WTC11 (cell line): ENCODE measurements at regions not wholly inside any gene's neighbourhood (a gene's known extent, or its start where the extent isn't known, plus 50 kb on each side); places are given as distances from the start of the nearest gene placed in this dataset.

ENCODE experiments used
- ATAC-seq: fragments of 200-7000 bp; cut with Tn5 transposase; 2 replicates; pipeline ENCODE4 v1.10.0; 2021; ENCODE audit warnings: mild to moderate bottlenecking, moderate library complexity
- CTCF ChIA-PET: fragments of 300-600 bp; sonication (Branson Sonifier 250); formaldehyde crosslinking; loops from one replicate; lab custom pipeline; 2021; ENCODE audit warnings: antibody characterized with exemption; lab: Charles Lee
- POLR2A ChIA-PET: fragments of 350-600 bp; sonication (Branson Sonifier 250); formaldehyde crosslinking; loops from one replicate; lab custom pipeline; 2021; ENCODE audit warnings: antibody characterized with exemption; lab: Charles Lee
- DNase-seq: peaks from one replicate; pipeline ENCODE4 v3.0.0; 2021; ENCODE audit warnings: low spot score
- H3K27ac Mint-ChIP-seq: 2 replicates; pipeline ENCODE4 v1.8.0; 2021; ENCODE audit warnings: mixed read lengths
- H3K27me3 Mint-ChIP-seq: 2 replicates; pipeline ENCODE4 v1.8.0; 2021; ENCODE audit warnings: low read depth, mild to moderate bottlenecking, moderate library complexity, mixed read lengths
- H3K36me3 Mint-ChIP-seq: 2 replicates; pipeline ENCODE4 v1.8.0; 2021; ENCODE audit warnings: mixed read lengths
- H3K4me1 Mint-ChIP-seq: 2 replicates; pipeline ENCODE4 v1.8.0; 2022; ENCODE audit warnings: mixed read lengths
- H3K4me3 Mint-ChIP-seq: 2 replicates; pipeline ENCODE4 v1.8.0; 2021; ENCODE audit warnings: mild to moderate bottlenecking, moderate library complexity, mixed read lengths
- H3K9me3 Mint-ChIP-seq: 2 replicates; pipeline ENCODE4 v1.8.0; 2021; ENCODE audit warnings: mixed read lengths
- ETV6 ChIP-seq: sonication (generic); formaldehyde crosslinking; IDR thresholded peaks from 2 replicates; pipeline ENCODE4 v1.8.1; 2022; ENCODE audit warnings: mild to moderate bottlenecking, missing genetic modification reagents
- FOXJ3 ChIP-seq: sonication (generic); formaldehyde crosslinking; IDR thresholded peaks from 2 replicates; pipeline ENCODE4 v1.9.0; 2021; ENCODE audit warnings: missing genetic modification reagents, mild to moderate bottlenecking, borderline replicate concordance
- FOXP1 ChIP-seq: sonication (generic); formaldehyde crosslinking; IDR thresholded peaks from 2 replicates; pipeline ENCODE4 v1.8.0; 2022; ENCODE audit warnings: missing genetic modification reagents, mild to moderate bottlenecking, moderate library complexity, borderline replicate concordance
- GTF2I ChIP-seq: fragments of 250-450 bp; sonication (Bioruptor Pico); conservative IDR thresholded peaks from 2 replicates; pipeline ENCODE4 v1.4.0; 2021; ENCODE audit warnings: mild to moderate bottlenecking
- JUN ChIP-seq: sonication (generic); formaldehyde crosslinking; IDR thresholded peaks from 2 replicates; pipeline ENCODE4 v1.8.0; 2023; ENCODE audit warnings: mild to moderate bottlenecking, missing genetic modification reagents
- KAT7 ChIP-seq: sonication (generic); formaldehyde crosslinking; IDR thresholded peaks from 2 replicates; pipeline ENCODE4 v1.8.1; 2023; ENCODE audit warnings: missing genetic modification reagents, mild to moderate bottlenecking, borderline replicate concordance
- TEAD4 ChIP-seq: sonication (generic); formaldehyde crosslinking; IDR thresholded peaks from 2 replicates; pipeline ENCODE4 v1.8.0; 2022; ENCODE audit warnings: mild to moderate bottlenecking, missing genetic modification reagents
- TP53 ChIP-seq: sonication (generic); formaldehyde crosslinking; IDR thresholded peaks from 2 replicates; pipeline ENCODE4 v1.8.1; 2023; ENCODE audit warnings: mild to moderate bottlenecking, missing genetic modification reagents
- ZBTB21 ChIP-seq: sonication (generic); formaldehyde crosslinking; IDR thresholded peaks from 2 replicates; pipeline ENCODE4 v1.8.1; 2023; ENCODE audit warnings: mild to moderate bottlenecking, missing genetic modification reagents, borderline replicate concordance
- ZNF138 ChIP-seq: sonication (generic); formaldehyde crosslinking; conservative IDR thresholded peaks from 2 replicates; pipeline ENCODE4 v1.8.1; 2022; ENCODE audit warnings: mild to moderate bottlenecking, moderate library complexity, missing genetic modification reagents
- ZNF232 ChIP-seq: sonication (generic); formaldehyde crosslinking; IDR thresholded peaks from 2 replicates; pipeline ENCODE4 v1.8.0; 2022; ENCODE audit warnings: mild to moderate bottlenecking, missing genetic modification reagents
- ZNF671 ChIP-seq: fragments of 250-450 bp; sonication (Bioruptor Pico); IDR thresholded peaks from 2 replicates; pipeline ENCODE4 v1.8.0; 2021; ENCODE audit warnings: mild to moderate bottlenecking
- TF ChIP-seq, protein P1 (sequence below): sonication (generic); formaldehyde crosslinking; IDR thresholded peaks from 2 replicates; pipeline ENCODE4 v1.8.1; 2022; ENCODE audit warnings: mild to moderate bottlenecking, missing genetic modification reagents, moderate library complexity, borderline replicate concordance
- TF ChIP-seq, protein P2 (sequence below): fragments of 250-450 bp; sonication (Bioruptor Pico); conservative IDR thresholded peaks from 2 replicates; pipeline ENCODE4 v1.9.0; 2021; ENCODE audit warnings: mild to moderate bottlenecking
- TF ChIP-seq, protein P3 (sequence below): sonication (generic); formaldehyde crosslinking; conservative IDR thresholded peaks from 2 replicates; pipeline ENCODE4 v1.8.1; 2022; ENCODE audit warnings: mild to moderate bottlenecking, missing genetic modification reagents
- TF ChIP-seq, protein P4 (sequence below): sonication (generic); formaldehyde crosslinking; IDR thresholded peaks from 2 replicates; pipeline ENCODE4 v1.8.0; 2023; ENCODE audit warnings: missing genetic modification reagents
- TF ChIP-seq, protein P5 (sequence below): sonication (generic); formaldehyde crosslinking; IDR thresholded peaks from 2 replicates; pipeline ENCODE4 v1.8.1; 2022; ENCODE audit warnings: mild to moderate bottlenecking, moderate library complexity, missing genetic modification reagents
- TF ChIP-seq, protein P6 (sequence below): fragments of 250-450 bp; sonication (Bioruptor Pico); IDR thresholded peaks from 2 replicates; pipeline ENCODE4 v1.9.0; 2021; ENCODE audit warnings: moderate library complexity, mild to moderate bottlenecking, inconsistent platforms, borderline replicate concordance
- TF ChIP-seq, protein P7 (sequence below): sonication (generic); formaldehyde crosslinking; IDR thresholded peaks from 2 replicates; pipeline ENCODE4 v1.8.1; 2023; ENCODE audit warnings: mild to moderate bottlenecking, missing genetic modification reagents, moderate library complexity
- TF ChIP-seq, protein P8 (sequence below): fragments of 200-600 bp; IDR thresholded peaks from 2 replicates; pipeline ENCODE4 v1.8.0; 2022; ENCODE audit warnings: antibody characterized with exemption
- TF ChIP-seq, protein P9 (sequence below): fragments of 250-450 bp; sonication (Bioruptor Pico); IDR thresholded peaks from 2 replicates; pipeline ENCODE4 v1.9.0; 2021; ENCODE audit warnings: mild to moderate bottlenecking
- TF ChIP-seq, protein P10 (sequence below): sonication (generic); formaldehyde crosslinking; IDR thresholded peaks from 2 replicates; pipeline ENCODE4 v1.8.0; 2023; ENCODE audit warnings: mild to moderate bottlenecking, missing genetic modification reagents

DNA sequence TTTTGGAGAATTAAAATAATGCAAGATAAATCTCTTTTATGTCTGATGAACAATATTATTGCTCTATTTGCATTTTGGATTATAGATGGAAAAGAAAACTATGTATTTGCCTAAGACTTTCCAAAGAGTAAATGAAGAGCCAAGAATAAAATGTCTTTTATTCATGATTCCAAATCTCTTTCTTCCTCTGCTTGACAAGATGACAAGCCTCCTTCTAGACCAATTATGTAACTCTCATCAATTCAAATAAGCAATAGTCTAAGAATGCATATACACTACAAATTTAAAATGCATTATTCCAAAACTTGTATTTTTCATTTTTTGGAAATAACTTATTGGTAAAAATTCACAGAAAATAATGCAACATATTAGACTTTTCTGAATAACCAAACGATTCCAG, 377.3 kb downstream of the GASK1B start:
- Mint-ChIP-seq H3K36me3 (no peaks in the 10 kb centered on the region), H3K9me3 (no peaks in the 10 kb centered on the region), H3K4me3 (no peak overlapping the region), H3K4me1 (peaks cover 19% of the 10 kb centered on the region), H3K27me3 (no peaks in the 10 kb centered on the region), H3K27ac (no peak overlapping the region)
- POLR2A ChIA-PET = no interaction called here
- CTCF ChIA-PET = no interaction called here
- ATAC-seq = no peak
- no peak for DNase-seq
- TF ChIP-seq GTF2I (CRISPR knock-in tag) (no peak), ZNF138 (no peak), ZNF232 (CRISPR knock-in tag) (no peak), ETV6 (CRISPR knock-in tag) (no peak), JUN (CRISPR knock-in tag) (no peak), ZNF671 (CRISPR knock-in tag) (no peak), ZBTB21 (CRISPR knock-in tag) (no peak), KAT7 (CRISPR knock-in tag) (no peak)
- TF ChIP-seq, protein P1, sequence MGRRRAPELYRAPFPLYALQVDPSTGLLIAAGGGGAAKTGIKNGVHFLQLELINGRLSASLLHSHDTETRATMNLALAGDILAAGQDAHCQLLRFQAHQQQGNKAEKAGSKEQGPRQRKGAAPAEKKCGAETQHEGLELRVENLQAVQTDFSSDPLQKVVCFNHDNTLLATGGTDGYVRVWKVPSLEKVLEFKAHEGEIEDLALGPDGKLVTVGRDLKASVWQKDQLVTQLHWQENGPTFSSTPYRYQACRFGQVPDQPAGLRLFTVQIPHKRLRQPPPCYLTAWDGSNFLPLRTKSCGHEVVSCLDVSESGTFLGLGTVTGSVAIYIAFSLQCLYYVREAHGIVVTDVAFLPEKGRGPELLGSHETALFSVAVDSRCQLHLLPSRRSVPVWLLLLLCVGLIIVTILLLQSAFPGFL (CRISPR knock-in tag) = no peak
- TF ChIP-seq, all 79 proteins: peak for 0

DNA sequence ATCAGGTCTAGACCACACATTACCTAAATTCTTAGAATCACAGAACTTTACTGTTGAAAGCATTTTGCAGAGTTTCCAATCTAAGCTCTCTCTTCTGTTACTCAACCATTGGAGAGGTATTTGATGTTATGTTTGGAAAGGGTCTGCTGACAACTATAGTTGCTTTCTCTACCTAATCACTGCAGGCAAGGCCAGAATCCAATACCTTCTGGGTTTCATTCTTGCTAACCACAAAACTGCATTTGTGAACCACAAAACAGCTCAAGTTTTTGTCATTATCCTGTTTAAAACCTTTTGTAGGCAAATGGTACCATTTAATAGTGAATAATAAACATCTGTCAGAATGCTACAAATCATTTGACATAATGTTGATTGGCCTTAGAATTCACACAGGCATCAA, 380.1 kb downstream of the GASK1B start:
- CTCF ChIA-PET = no interaction called here
- H3K4me1 Mint-ChIP-seq = peaks cover 24% of the 10 kb centered on the region
- no peaks in the 10 kb centered on the region for H3K27me3 Mint-ChIP-seq
- POLR2A ChIA-PET = no interaction called here
- TF ChIP-seq, protein P2, sequence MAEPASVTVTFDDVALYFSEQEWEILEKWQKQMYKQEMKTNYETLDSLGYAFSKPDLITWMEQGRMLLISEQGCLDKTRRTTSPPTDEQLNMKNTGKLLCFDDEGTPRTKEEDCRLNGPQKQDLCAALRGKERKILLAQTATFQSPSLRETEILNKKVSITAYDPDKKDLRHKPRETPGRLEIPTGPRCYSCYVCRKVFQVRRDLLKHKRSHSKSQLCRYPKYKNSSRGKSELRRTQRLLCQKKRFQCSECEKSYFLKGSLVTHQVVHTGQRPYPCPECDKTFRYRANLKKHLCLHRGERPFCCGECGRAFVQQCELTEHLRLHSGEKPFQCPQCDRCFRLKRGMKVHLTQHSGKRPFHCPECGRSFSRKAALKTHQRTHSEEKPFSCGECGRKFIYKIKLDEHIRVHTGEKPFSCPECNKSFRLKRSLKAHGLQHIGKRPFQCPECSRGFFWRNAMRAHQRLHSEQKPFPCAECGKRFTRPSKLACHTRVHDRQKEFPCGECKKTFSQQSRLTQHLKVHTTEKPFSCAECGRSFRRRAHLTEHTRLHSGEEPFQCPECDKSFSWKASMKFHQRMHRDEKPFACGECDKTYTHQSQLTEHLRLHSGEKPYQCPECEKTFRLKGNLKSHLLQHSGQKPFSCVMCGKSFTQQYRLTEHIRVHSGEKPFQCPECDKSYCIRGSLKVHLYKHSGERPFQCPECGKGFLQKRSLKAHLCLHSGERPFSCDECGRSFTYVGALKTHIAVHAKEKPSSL (CRISPR knock-in tag) = no peak
- TF ChIP-seq, protein P3, sequence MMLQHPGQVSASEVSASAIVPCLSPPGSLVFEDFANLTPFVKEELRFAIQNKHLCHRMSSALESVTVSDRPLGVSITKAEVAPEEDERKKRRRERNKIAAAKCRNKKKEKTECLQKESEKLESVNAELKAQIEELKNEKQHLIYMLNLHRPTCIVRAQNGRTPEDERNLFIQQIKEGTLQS (CRISPR knock-in tag) = no peak
- TF ChIP-seq TEAD4 (CRISPR knock-in tag) (no peak), FOXJ3 (no peak), TP53 (CRISPR knock-in tag) (no peak), FOXP1 (CRISPR knock-in tag) (no peak), ZBTB21 (CRISPR knock-in tag) (no peak)
- TF ChIP-seq, protein P4, sequence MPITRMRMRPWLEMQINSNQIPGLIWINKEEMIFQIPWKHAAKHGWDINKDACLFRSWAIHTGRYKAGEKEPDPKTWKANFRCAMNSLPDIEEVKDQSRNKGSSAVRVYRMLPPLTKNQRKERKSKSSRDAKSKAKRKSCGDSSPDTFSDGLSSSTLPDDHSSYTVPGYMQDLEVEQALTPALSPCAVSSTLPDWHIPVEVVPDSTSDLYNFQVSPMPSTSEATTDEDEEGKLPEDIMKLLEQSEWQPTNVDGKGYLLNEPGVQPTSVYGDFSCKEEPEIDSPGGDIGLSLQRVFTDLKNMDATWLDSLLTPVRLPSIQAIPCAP (CRISPR knock-in tag) = no peak
- TF ChIP-seq, protein P5, sequence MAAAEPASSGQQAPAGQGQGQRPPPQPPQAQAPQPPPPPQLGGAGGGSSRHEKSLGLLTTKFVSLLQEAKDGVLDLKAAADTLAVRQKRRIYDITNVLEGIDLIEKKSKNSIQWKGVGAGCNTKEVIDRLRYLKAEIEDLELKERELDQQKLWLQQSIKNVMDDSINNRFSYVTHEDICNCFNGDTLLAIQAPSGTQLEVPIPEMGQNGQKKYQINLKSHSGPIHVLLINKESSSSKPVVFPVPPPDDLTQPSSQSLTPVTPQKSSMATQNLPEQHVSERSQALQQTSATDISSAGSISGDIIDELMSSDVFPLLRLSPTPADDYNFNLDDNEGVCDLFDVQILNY (CRISPR knock-in tag) = no peak
- TF ChIP-seq, protein P6, sequence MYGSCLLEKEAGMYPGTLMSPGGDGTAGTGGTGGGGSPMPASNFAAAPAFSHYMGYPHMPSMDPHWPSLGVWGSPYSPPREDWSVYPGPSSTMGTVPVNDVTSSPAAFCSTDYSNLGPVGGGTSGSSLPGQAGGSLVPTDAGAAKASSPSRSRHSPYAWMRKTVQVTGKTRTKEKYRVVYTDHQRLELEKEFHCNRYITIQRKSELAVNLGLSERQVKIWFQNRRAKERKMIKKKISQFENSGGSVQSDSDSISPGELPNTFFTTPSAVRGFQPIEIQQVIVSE (CRISPR knock-in tag) = no peak
- TF ChIP-seq, protein P7, sequence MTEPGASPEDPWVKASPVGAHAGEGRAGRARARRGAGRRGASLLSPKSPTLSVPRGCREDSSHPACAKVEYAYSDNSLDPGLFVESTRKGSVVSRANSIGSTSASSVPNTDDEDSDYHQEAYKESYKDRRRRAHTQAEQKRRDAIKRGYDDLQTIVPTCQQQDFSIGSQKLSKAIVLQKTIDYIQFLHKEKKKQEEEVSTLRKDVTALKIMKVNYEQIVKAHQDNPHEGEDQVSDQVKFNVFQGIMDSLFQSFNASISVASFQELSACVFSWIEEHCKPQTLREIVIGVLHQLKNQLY (CRISPR knock-in tag) = no peak
- TF ChIP-seq, protein P1 (CRISPR knock-in tag) = no peak
- TF ChIP-seq, protein P8, sequence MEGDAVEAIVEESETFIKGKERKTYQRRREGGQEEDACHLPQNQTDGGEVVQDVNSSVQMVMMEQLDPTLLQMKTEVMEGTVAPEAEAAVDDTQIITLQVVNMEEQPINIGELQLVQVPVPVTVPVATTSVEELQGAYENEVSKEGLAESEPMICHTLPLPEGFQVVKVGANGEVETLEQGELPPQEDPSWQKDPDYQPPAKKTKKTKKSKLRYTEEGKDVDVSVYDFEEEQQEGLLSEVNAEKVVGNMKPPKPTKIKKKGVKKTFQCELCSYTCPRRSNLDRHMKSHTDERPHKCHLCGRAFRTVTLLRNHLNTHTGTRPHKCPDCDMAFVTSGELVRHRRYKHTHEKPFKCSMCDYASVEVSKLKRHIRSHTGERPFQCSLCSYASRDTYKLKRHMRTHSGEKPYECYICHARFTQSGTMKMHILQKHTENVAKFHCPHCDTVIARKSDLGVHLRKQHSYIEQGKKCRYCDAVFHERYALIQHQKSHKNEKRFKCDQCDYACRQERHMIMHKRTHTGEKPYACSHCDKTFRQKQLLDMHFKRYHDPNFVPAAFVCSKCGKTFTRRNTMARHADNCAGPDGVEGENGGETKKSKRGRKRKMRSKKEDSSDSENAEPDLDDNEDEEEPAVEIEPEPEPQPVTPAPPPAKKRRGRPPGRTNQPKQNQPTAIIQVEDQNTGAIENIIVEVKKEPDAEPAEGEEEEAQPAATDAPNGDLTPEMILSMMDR = no peak
- TF ChIP-seq, protein P9, sequence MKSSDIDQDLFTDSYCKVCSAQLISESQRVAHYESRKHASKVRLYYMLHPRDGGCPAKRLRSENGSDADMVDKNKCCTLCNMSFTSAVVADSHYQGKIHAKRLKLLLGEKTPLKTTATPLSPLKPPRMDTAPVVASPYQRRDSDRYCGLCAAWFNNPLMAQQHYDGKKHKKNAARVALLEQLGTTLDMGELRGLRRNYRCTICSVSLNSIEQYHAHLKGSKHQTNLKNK = no peak
- TF ChIP-seq, protein P10, sequence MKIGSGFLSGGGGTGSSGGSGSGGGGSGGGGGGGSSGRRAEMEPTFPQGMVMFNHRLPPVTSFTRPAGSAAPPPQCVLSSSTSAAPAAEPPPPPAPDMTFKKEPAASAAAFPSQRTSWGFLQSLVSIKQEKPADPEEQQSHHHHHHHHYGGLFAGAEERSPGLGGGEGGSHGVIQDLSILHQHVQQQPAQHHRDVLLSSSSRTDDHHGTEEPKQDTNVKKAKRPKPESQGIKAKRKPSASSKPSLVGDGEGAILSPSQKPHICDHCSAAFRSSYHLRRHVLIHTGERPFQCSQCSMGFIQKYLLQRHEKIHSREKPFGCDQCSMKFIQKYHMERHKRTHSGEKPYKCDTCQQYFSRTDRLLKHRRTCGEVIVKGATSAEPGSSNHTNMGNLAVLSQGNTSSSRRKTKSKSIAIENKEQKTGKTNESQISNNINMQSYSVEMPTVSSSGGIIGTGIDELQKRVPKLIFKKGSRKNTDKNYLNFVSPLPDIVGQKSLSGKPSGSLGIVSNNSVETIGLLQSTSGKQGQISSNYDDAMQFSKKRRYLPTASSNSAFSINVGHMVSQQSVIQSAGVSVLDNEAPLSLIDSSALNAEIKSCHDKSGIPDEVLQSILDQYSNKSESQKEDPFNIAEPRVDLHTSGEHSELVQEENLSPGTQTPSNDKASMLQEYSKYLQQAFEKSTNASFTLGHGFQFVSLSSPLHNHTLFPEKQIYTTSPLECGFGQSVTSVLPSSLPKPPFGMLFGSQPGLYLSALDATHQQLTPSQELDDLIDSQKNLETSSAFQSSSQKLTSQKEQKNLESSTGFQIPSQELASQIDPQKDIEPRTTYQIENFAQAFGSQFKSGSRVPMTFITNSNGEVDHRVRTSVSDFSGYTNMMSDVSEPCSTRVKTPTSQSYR (CRISPR knock-in tag) = no peak
- ATAC-seq (no peak), DNase-seq (no peak)
- no peaks in the 10 kb centered on the region for H3K9me3 Mint-ChIP-seq
- no peak overlapping the region for H3K27ac Mint-ChIP-seq
- H3K36me3 Mint-ChIP-seq = no peaks in the 10 kb centered on the region
- H3K4me3 Mint-ChIP-seq = no peak overlapping the region
